Panc1 (cell line): ENCODE measurements at regions not wholly inside any gene's neighbourhood (a gene's known extent, or its start where the extent isn't known, plus 50 kb on each side); places are given as distances from the start of the nearest gene placed in this dataset.

Source experiments
- ATAC-seq: fragments of 200-7000 bp; cut with Tn5 transposase; 2 replicates; pipeline ENCODE4 v1.9.1; 2020; ENCODE audit warnings: mild to moderate bottlenecking, moderate library complexity
- BruUV-seq: library from RNA; stranded (reverse); fragments of 400-500 nt; replicated peaks from 2 replicates; lab custom pipeline; 2021; lab: Mats Ljungman, UMichigan
- CTCF ChIA-PET: fragments of 300-600 bp; sonication (Branson Sonifier 250); formaldehyde crosslinking; loops from one replicate; lab custom pipeline; 2022; ENCODE audit warnings: antibody characterized with exemption; lab: Charles Lee
- POLR2A ChIA-PET: fragments of 300-600 bp; sonication (Branson Sonifier 250); formaldehyde crosslinking; loops from one replicate; lab custom pipeline; 2022; ENCODE audit warnings: antibody characterized with exemption; lab: Charles Lee
- DNase-seq: peaks from one replicate; pipeline ENCODE4 v3.0.0-alpha.2; 2010; ENCODE audit warnings: low read depth, low spot score
- H3K27ac ChIP-seq: 2 replicates; pipeline ENCODE4 v1.5.1; 2011; ENCODE audit warnings: mild to moderate bottlenecking, low read length, inconsistent platforms
- H3K27me3 ChIP-seq: fragments of 200-500 bp; sonication (Bioruptor generic); 2 replicates; pipeline ENCODE4 v1.6.0; 2014; ENCODE audit warnings: low read length, inconsistent platforms; ENCODE audit not compliant: control insufficient read depth, insufficient read depth
- H3K36me3 ChIP-seq: fragments of 200-500 bp; sonication (Bioruptor generic); 2 replicates; pipeline ENCODE4 v1.5.1; 2014; ENCODE audit warnings: inconsistent platforms, mild to moderate bottlenecking, low read length, moderate library complexity; ENCODE audit not compliant: control insufficient read depth, insufficient read depth
- H3K4me1 ChIP-seq: 2 replicates; pipeline ENCODE4 v1.5.1; 2011; ENCODE audit warnings: inconsistent platforms, mild to moderate bottlenecking, low read length, moderate library complexity; ENCODE audit not compliant: control insufficient read depth, insufficient read depth
- H3K4me3 ChIP-seq, 2 experiments: 2 replicates each; pipeline ENCODE4 v1.5.1; 2011 to 2012; ENCODE audit warnings: low read depth in 2 of 2, low read length in 2 of 2, mild to moderate bottlenecking in 2 of 2, inconsistent platforms in 1 of 2, moderate library complexity in 1 of 2
- H3K9me3 ChIP-seq: fragments of 200-500 bp; sonication (Bioruptor generic); 2 replicates; pipeline ENCODE4 v1.5.1; 2014; ENCODE audit warnings: low read depth, mild to moderate bottlenecking, inconsistent platforms, low read length, moderate library complexity; ENCODE audit not compliant: control insufficient read depth, insufficient read depth
- POLR2AphosphoS5 ChIP-seq: IDR thresholded peaks from 2 replicates; pipeline ENCODE4 v1.6.1; 2012; ENCODE audit warnings: mild to moderate bottlenecking, low read depth, low read length, moderate library complexity
- SIN3A ChIP-seq: IDR thresholded peaks from 2 replicates; pipeline ENCODE4 v1.6.1; 2012; ENCODE audit warnings: low read depth, mild to moderate bottlenecking, low read length, moderate library complexity, borderline replicate concordance; ENCODE audit not compliant: insufficient read depth
- TCF7L2 ChIP-seq: IDR thresholded peaks from 2 replicates; pipeline ENCODE4 v1.6.1; 2011; ENCODE audit warnings: mild to moderate bottlenecking, low read depth, low read length, inconsistent platforms
- in situ Hi-C: cut with HindIII; loops from 2 replicates; pipeline ENCODE4 v1.10.0; 2016; ENCODE audit warnings: low sequenced_read_pairs, low pct_unique_long_range_greater_than_20kb
- intact Hi-C: fragments of 100-400 bp; cut with micrococcal nuclease; formaldehyde crosslinking; loops from one replicate; pipeline ENCODE4 v1.10.0; 2022; ENCODE audit not compliant: unreplicated experiment
- TF ChIP-seq, protein P1 (sequence below), 2 experiments: IDR thresholded peaks; 2 replicates each; pipeline ENCODE4 v1.6.1; 2011 to 2012; ENCODE audit warnings: low read depth in 2 of 2, control low read depth in 1 of 2, low read length in 1 of 2, mild to moderate bottlenecking in 1 of 2, moderate library complexity in 1 of 2; ENCODE audit not compliant: insufficient read depth in 1 of 2
- TF ChIP-seq, protein P2 (sequence below): fragments of 450-650 bp; IDR thresholded peaks from 2 replicates; pipeline ENCODE4 v1.5.1; 2017; ENCODE audit warnings: mild to moderate bottlenecking

DNA sequence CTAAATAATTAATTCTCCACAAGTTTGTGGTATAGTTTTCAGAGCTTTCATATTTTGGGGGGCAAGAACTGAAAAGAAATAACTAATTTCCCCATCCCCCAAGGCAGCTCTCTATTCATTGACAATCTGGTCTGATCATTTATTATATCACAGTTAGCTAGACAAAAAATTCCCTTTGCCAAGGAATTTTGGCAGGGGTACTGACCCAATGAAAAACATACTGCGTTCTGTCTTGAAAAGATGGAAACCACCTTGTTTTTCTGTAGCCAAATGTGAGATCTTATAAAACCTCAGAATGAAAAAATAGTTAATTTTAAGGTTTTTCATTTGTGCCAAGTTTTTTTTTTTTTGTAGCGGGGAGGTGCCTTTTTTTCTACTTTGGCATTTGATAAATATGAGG, 1008.9 kb downstream of the EFNA5 start:
- Histone ChIP-seq H3K27ac (no peak overlapping the region), H3K4me3 (no peak overlapping the region), H3K27me3 (no peaks in the 10 kb centered on the region), H3K9me3 (no peaks in the 10 kb centered on the region), H3K4me1 (no peaks in the 10 kb centered on the region), H3K36me3 (no peaks in the 10 kb centered on the region)
- TF ChIP-seq, protein P1, sequence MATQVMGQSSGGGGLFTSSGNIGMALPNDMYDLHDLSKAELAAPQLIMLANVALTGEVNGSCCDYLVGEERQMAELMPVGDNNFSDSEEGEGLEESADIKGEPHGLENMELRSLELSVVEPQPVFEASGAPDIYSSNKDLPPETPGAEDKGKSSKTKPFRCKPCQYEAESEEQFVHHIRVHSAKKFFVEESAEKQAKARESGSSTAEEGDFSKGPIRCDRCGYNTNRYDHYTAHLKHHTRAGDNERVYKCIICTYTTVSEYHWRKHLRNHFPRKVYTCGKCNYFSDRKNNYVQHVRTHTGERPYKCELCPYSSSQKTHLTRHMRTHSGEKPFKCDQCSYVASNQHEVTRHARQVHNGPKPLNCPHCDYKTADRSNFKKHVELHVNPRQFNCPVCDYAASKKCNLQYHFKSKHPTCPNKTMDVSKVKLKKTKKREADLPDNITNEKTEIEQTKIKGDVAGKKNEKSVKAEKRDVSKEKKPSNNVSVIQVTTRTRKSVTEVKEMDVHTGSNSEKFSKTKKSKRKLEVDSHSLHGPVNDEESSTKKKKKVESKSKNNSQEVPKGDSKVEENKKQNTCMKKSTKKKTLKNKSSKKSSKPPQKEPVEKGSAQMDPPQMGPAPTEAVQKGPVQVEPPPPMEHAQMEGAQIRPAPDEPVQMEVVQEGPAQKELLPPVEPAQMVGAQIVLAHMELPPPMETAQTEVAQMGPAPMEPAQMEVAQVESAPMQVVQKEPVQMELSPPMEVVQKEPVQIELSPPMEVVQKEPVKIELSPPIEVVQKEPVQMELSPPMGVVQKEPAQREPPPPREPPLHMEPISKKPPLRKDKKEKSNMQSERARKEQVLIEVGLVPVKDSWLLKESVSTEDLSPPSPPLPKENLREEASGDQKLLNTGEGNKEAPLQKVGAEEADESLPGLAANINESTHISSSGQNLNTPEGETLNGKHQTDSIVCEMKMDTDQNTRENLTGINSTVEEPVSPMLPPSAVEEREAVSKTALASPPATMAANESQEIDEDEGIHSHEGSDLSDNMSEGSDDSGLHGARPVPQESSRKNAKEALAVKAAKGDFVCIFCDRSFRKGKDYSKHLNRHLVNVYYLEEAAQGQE (IDR thresholded peaks at IDR 0.05; ENCODE audit: insufficient read depth in 1 of 2, low read depth in 2 of 2, low read length in 1 of 2), result no peak
- TF ChIP-seq SIN3A (no peak), TCF7L2 (no peak), POLR2AphosphoS5 (no peak)
- TF ChIP-seq, protein P2, sequence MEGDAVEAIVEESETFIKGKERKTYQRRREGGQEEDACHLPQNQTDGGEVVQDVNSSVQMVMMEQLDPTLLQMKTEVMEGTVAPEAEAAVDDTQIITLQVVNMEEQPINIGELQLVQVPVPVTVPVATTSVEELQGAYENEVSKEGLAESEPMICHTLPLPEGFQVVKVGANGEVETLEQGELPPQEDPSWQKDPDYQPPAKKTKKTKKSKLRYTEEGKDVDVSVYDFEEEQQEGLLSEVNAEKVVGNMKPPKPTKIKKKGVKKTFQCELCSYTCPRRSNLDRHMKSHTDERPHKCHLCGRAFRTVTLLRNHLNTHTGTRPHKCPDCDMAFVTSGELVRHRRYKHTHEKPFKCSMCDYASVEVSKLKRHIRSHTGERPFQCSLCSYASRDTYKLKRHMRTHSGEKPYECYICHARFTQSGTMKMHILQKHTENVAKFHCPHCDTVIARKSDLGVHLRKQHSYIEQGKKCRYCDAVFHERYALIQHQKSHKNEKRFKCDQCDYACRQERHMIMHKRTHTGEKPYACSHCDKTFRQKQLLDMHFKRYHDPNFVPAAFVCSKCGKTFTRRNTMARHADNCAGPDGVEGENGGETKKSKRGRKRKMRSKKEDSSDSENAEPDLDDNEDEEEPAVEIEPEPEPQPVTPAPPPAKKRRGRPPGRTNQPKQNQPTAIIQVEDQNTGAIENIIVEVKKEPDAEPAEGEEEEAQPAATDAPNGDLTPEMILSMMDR, result no peak
- intact Hi-C loops (no loop called here), in situ Hi-C loops (no loop called here)
- ATAC-seq (no peak), DNase-seq (no peak)
- POLR2A ChIA-PET, result no interaction called here
- BruUV-seq, result no TSS peak
- CTCF ChIA-PET, result no interaction called here

DNA sequence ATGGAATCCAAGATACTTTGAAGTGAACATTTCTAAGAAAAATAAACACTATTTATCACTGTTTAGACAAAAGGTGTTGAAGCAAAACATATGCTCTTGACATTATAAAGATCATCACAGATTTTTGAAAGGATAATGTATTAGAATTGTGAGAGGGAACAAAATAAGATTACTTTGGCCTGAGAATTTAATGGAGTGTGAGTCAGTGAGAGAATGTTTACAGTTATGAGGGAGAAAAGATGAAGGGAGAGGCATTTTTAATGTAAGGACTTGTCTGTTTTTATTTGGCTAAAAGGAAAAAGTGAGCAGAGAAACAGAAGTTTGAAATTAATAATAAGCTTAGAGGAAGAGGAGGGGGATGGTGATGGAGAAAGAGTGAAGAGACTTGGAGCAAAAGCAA, 1010.1 kb downstream of the EFNA5 start:
- no TSS peak for BruUV-seq
- Histone ChIP-seq H3K9me3 (no peaks in the 10 kb centered on the region), H3K4me3 (no peak overlapping the region), H3K27ac (no peak overlapping the region), H3K4me1 (no peaks in the 10 kb centered on the region), H3K27me3 (no peaks in the 10 kb centered on the region), H3K36me3 (no peaks in the 10 kb centered on the region)
- ATAC-seq, result no peak
- ChIA-PET POLR2A (no interaction called here), CTCF (no interaction called here)
- in situ Hi-C loops (no loop called here), intact Hi-C loops (no loop called here)
- no peak for TF ChIP-seq SIN3A
- TF ChIP-seq, protein P1 (IDR thresholded peaks at IDR 0.05; ENCODE audit: insufficient read depth in 1 of 2, low read depth in 2 of 2, low read length in 1 of 2), result no peak
- no peak for DNase-seq
